ENCODE measurements at regions not wholly inside any gene's neighbourhood (a gene's known extent, or its start where the extent isn't known, plus 50 kb on each side); places are given as distances from the start of the nearest gene placed in this dataset.

DNA sequence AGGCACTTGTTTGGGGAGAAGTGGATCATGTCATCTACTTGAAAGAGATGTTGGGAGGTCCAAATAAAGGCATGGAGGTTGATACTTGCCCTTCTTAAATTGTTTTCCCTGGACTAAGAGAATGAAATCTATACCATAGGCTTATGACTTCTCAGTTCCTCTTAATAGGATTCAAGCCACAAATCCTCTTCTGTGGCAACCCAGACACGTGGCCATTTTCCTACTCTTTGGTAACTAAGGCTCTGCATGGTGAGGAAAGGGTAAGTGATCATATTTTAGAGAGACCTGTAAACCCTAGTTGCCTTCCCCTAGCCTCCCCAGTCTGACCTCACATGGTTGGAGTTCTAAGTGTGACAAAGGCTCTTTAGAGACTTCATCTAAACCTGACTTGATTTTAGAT is 72.9 kb upstream of the CD44 start:
- H3K9me3 ChIP-seq (ENCODE audit: insufficient read depth, low read depth, low read length), result peaks cover 12% of the 10 kb centered on the region; the same call in 1 of the 2 replicates
- H3K4me1 ChIP-seq (ENCODE audit: insufficient read depth, low read length, poor library complexity, severe bottlenecking), result peaks cover 12% of the 10 kb centered on the region
- no peak overlapping the region for H2AFZ ChIP-seq (ENCODE audit: low read length)
- H3K79me2 ChIP-seq (ENCODE audit: insufficient read depth, low read length), result no peaks in the 10 kb centered on the region
- H3K4me3 ChIP-seq (ENCODE audit: low read length, poor library complexity, severe bottlenecking), result no peak overlapping the region
- TF ChIP-seq, protein P1, sequence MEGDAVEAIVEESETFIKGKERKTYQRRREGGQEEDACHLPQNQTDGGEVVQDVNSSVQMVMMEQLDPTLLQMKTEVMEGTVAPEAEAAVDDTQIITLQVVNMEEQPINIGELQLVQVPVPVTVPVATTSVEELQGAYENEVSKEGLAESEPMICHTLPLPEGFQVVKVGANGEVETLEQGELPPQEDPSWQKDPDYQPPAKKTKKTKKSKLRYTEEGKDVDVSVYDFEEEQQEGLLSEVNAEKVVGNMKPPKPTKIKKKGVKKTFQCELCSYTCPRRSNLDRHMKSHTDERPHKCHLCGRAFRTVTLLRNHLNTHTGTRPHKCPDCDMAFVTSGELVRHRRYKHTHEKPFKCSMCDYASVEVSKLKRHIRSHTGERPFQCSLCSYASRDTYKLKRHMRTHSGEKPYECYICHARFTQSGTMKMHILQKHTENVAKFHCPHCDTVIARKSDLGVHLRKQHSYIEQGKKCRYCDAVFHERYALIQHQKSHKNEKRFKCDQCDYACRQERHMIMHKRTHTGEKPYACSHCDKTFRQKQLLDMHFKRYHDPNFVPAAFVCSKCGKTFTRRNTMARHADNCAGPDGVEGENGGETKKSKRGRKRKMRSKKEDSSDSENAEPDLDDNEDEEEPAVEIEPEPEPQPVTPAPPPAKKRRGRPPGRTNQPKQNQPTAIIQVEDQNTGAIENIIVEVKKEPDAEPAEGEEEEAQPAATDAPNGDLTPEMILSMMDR (conservative IDR thresholded peaks at IDR 0.05; ENCODE audit: low read length), result no peak
- no peak for TF ChIP-seq EZH2phosphoT487 (IDR thresholded peaks at IDR 0.05; ENCODE audit: borderline replicate concordance)
- no peaks in the 10 kb centered on the region for H3K36me3 ChIP-seq (ENCODE audit: insufficient read depth, low read length)
- H3K27me3 ChIP-seq (ENCODE audit: insufficient read depth, low read length, poor library complexity, severe bottlenecking), result no peaks in the 10 kb centered on the region
- H3K9ac ChIP-seq (ENCODE audit: low read depth, low read length, poor library complexity, severe bottlenecking), result no peak overlapping the region
- no peaks in the 10 kb centered on the region for H3F3A ChIP-seq (ENCODE audit: low read depth)
- H3K4me2 ChIP-seq (ENCODE audit: low read depth, low read length, poor library complexity, severe bottlenecking), result no peak overlapping the region
- H3K9me2 ChIP-seq (replicated peaks; ENCODE audit: low read depth, low read length), result no peaks in the 10 kb centered on the region
- no peaks in the 10 kb centered on the region for H4K20me1 ChIP-seq (ENCODE audit: insufficient read depth, low read length, poor library complexity, severe bottlenecking)

DNA sequence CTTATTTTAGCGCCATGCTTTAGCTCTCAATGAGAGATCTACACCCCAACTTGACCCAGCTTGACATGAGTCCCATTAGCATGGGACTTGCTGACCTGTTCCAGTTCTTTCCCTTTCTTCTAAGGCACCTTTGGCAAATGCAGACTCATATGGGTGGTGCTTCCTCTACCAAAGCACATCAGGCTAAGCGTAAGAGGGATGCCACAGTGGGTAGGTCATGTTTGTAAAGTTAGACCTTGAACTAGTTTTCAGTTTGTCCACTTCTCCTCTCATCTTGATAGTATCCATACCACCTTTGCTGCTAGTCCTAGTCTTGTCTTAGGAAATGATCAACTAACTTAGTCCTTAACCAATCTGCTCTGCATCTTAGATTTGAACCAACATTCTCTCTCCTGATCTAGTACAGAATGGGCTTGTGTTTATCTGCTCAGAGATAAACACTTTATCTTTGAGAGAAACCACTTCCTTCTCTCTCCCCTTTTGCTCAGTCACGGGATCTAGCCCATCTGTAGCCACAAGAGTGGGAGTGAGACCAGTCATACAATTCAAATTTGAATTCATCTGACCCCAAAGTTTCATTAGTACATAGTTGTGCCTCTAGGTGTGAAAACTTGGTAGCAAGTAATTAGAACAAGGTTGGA is 72.1 kb upstream of the CD44 start:
- no peak overlapping the region for H3K4me3 ChIP-seq (ENCODE audit: low read length, poor library complexity, severe bottlenecking)
- no peaks in the 10 kb centered on the region for H3K36me3 ChIP-seq (ENCODE audit: insufficient read depth, low read length)
- H3K27me3 ChIP-seq (ENCODE audit: insufficient read depth, low read length, poor library complexity, severe bottlenecking), result no peaks in the 10 kb centered on the region
- H3K4me2 ChIP-seq (ENCODE audit: low read depth, low read length, poor library complexity, severe bottlenecking), result peak overlapping the region; percentile 4
- H4K20me1 ChIP-seq (ENCODE audit: insufficient read depth, low read length, poor library complexity, severe bottlenecking), result no peaks in the 10 kb centered on the region
- no peaks in the 10 kb centered on the region for H3K79me2 ChIP-seq (ENCODE audit: insufficient read depth, low read length)
- no peak overlapping the region for H2AFZ ChIP-seq (ENCODE audit: low read length)
- H3K4me1 ChIP-seq (ENCODE audit: insufficient read depth, low read length, poor library complexity, severe bottlenecking), result peaks cover 12% of the 10 kb centered on the region
- no peaks in the 10 kb centered on the region for H3K9me2 ChIP-seq (replicated peaks; ENCODE audit: low read depth, low read length)
- no peak overlapping the region for H3K9ac ChIP-seq (ENCODE audit: low read depth, low read length, poor library complexity, severe bottlenecking)
- peaks cover 12% of the 10 kb centered on the region; the same call in 1 of the 2 replicates for H3K9me3 ChIP-seq (ENCODE audit: insufficient read depth, low read depth, low read length)
- TF ChIP-seq, protein P1 (conservative IDR thresholded peaks at IDR 0.05; ENCODE audit: low read length), result no peak
- no peak for TF ChIP-seq EZH2phosphoT487 (IDR thresholded peaks at IDR 0.05; ENCODE audit: borderline replicate concordance)
- H3F3A ChIP-seq (ENCODE audit: low read depth), result no peaks in the 10 kb centered on the region

DNA sequence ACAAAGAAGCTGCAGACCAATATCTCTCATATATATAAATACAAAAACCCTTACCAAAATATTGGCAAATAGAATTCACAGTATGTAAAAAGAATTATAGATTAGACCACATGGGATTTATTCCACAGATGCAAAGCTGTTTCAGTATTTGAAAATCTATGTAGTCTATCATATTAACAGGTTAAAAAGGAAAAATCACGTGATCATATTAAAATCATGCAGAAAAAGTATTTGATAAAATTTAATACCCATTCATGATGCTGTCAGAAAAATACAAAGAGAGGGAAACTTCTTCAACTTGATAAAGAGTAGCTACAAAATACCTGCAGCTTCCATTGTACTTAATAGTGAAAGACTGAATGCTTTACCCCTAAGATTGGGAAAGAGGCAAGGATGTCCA is 67.2 kb upstream of the CD44 start:
- Histone ChIP-seq H3K4me3 (ENCODE audit: low read length, poor library complexity, severe bottlenecking) (no peak overlapping the region), H3K4me1 (ENCODE audit: insufficient read depth, low read length, poor library complexity, severe bottlenecking) (peaks cover 15% of the 10 kb centered on the region), H3K9ac (ENCODE audit: low read depth, low read length, poor library complexity, severe bottlenecking) (no peak overlapping the region), H2AFZ (ENCODE audit: low read length) (no peak overlapping the region), H3K36me3 (ENCODE audit: insufficient read depth, low read length) (no peaks in the 10 kb centered on the region), H3K27me3 (ENCODE audit: insufficient read depth, low read length, poor library complexity, severe bottlenecking) (no peaks in the 10 kb centered on the region), H3K79me2 (ENCODE audit: insufficient read depth, low read length) (no peaks in the 10 kb centered on the region), H3K4me2 (ENCODE audit: low read depth, low read length, poor library complexity, severe bottlenecking) (no peak overlapping the region), H3K9me3 (ENCODE audit: insufficient read depth, low read depth, low read length) (peaks cover 12% of the 10 kb centered on the region; the same call in 1 of the 2 replicates), H3K9me2 (replicated peaks; ENCODE audit: low read depth, low read length) (no peaks in the 10 kb centered on the region), H3F3A (ENCODE audit: low read depth) (no peaks in the 10 kb centered on the region), H4K20me1 (ENCODE audit: insufficient read depth, low read length, poor library complexity, severe bottlenecking) (no peaks in the 10 kb centered on the region)
- TF ChIP-seq EZH2phosphoT487 (IDR thresholded peaks at IDR 0.05; ENCODE audit: borderline replicate concordance), result no peak
- TF ChIP-seq, protein P1 (conservative IDR thresholded peaks at IDR 0.05; ENCODE audit: low read length), result no peak

Data from Loucy (cell line).